ENCODE measurements at regions not wholly inside any gene's neighbourhood (a gene's known extent, or its start where the extent isn't known, plus 50 kb on each side); places are given as distances from the start of the nearest gene placed in this dataset.

- no peak overlapping the region for H3K4me3 ChIP-seq (ENCODE audit: low read length)
- DNase-seq (ENCODE audit: low read depth) = no peak
- TF ChIP-seq, protein P1, sequence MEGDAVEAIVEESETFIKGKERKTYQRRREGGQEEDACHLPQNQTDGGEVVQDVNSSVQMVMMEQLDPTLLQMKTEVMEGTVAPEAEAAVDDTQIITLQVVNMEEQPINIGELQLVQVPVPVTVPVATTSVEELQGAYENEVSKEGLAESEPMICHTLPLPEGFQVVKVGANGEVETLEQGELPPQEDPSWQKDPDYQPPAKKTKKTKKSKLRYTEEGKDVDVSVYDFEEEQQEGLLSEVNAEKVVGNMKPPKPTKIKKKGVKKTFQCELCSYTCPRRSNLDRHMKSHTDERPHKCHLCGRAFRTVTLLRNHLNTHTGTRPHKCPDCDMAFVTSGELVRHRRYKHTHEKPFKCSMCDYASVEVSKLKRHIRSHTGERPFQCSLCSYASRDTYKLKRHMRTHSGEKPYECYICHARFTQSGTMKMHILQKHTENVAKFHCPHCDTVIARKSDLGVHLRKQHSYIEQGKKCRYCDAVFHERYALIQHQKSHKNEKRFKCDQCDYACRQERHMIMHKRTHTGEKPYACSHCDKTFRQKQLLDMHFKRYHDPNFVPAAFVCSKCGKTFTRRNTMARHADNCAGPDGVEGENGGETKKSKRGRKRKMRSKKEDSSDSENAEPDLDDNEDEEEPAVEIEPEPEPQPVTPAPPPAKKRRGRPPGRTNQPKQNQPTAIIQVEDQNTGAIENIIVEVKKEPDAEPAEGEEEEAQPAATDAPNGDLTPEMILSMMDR (conservative IDR thresholded peaks at IDR 0.05; ENCODE audit: low read length) = no peak
Measured at GRCh38 chr14:40318211-40318719, 886.0 kb upstream of the FBXO33 start.

DNA sequence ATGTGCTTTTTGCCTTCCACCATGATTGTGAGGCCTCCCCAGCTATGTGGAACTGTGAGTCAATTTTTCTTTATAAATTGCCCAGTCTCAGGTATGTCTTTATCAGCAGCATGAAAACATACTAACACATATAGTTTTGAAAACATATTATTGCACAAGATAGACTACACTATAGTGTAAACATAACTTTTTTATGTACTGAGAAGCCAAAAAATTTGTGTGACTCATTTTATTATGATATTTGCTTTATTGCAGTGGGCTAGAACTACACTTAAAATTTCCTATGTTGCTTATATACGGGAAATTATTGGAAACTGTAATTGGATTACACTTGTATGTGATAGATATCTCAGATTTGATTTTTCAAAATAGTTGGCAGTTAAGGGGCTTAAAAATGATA lies 885.5 kb upstream of the FBXO33 start:
- TF ChIP-seq, protein P1 (conservative IDR thresholded peaks at IDR 0.05; ENCODE audit: low read length) = no peak
- H3K4me3 ChIP-seq (ENCODE audit: low read length) = no peak overlapping the region
- DNase-seq (ENCODE audit: low read depth) = no peak

DNA sequence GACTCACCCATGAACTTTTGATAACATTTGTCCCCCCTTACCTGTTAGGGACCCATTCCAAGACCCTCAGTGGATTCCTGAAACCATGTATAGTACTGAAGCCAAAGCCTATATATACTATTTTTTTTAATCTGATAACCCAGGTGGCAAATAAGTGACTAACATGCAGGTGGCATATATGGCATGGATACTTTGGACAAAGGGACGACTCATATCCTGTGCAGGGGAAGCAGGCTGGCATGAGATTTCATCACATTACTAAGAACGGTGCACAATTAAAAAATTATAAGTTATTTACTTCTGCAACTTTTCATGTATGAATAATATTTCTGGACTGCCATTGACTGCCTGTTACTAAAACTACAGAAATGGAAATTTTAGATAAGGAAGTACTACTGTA lies 880.1 kb upstream of the FBXO33 start:
- DNase-seq (ENCODE audit: low read depth) = no peak
- TF ChIP-seq, protein P1 (conservative IDR thresholded peaks at IDR 0.05; ENCODE audit: low read length) = no peak
- H3K4me3 ChIP-seq (ENCODE audit: low read length) = no peak overlapping the region

DNA sequence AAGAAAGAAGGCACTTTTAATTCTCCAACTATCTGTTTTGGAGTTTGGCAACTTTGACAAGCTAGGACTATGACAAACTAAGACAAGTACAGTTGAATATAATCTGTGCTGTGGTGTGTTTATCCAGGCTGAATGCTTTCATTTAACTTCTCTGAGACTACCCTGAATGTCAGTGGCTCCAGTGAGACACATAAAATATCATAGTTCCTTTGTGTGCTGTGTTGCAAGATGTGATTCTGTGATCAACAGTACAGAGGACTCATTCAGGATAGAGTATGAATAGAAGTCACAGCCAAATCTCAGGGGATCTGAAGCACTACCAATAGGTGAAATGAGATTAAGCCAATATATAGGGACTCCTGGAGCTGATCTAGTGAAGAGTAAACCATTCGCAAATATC lies 876.9 kb upstream of the FBXO33 start:
- DNase-seq (ENCODE audit: low read depth) = no peak
- H3K4me3 ChIP-seq (ENCODE audit: low read length) = no peak overlapping the region
- TF ChIP-seq, protein P1 (conservative IDR thresholded peaks at IDR 0.05; ENCODE audit: low read length) = no peak

GRCh38 chr14:40308240-40308639 lies 876.0 kb upstream of the FBXO33 start:
- TF ChIP-seq, protein P1 (conservative IDR thresholded peaks at IDR 0.05; ENCODE audit: low read length) = no peak
- no peak for DNase-seq (ENCODE audit: low read depth)
- no peak overlapping the region for H3K4me3 ChIP-seq (ENCODE audit: low read length)

DNA sequence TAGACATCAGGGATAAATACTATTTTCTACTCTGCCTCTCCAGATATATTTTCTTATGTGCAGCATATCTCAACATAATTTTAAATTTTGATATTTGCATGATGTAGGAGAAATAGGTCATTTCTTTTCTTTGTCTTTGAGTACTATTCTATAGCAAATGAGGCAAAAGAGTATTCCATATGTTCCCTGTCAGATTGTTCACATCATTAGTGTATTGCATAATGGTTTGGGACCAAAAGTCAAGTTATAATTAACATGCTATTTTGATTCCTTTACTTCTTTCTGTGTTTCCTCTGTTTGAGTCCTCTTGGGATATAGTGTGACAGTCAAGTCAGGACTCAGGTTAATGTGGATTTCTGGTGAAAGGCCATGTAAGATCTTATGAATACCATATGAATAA lies 864.6 kb upstream of the FBXO33 start:
- no peak overlapping the region for H3K4me3 ChIP-seq (ENCODE audit: low read length)
- DNase-seq (ENCODE audit: low read depth) = no peak
- TF ChIP-seq, protein P1 (conservative IDR thresholded peaks at IDR 0.05; ENCODE audit: low read length) = no peak

DNA sequence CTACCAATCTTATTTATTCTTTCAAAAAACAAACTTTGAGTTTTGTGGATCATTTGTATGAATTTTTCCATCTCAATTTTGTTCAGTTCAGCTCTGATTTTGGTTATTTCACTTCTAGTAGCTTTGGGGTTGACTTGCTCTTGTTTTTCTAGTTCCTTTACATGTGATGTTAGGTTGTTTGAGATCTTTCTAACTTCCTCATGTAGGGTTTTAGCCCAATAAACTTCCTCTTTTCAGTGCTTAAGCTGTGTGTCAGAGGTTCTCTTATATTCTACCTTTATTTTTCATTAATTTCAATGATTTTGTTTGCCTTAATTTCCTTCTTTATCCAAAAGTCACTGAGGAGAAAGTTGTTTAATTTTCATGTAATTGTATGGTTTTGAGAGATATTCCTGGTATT lies 860.4 kb upstream of the FBXO33 start:
- H3K4me3 ChIP-seq (ENCODE audit: low read length) = no peak overlapping the region
- no peak for DNase-seq (ENCODE audit: low read depth)
- TF ChIP-seq, protein P1 (conservative IDR thresholded peaks at IDR 0.05; ENCODE audit: low read length) = no peak

All from AG10803 (cell line).